HFFc6 (cell line): ENCODE measurements at regions not wholly inside any gene's neighbourhood (a gene's known extent, or its start where the extent isn't known, plus 50 kb on each side); places are given as distances from the start of the nearest gene placed in this dataset.

Source experiments
- DNase-seq: peaks from one replicate; pipeline ENCODE4 v3.0.0-alpha.2; 2018
- H3K27ac Mint-ChIP-seq: 2 replicates; pipeline ENCODE4 v1.8.0; 2020; ENCODE audit warnings: mild to moderate bottlenecking, mixed read lengths
- H3K27me3 Mint-ChIP-seq: 2 replicates; pipeline ENCODE4 v1.8.0; 2021; ENCODE audit warnings: mild to moderate bottlenecking, moderate library complexity, mixed read lengths; ENCODE audit not compliant: insufficient read depth
- H3K36me3 Mint-ChIP-seq: 2 replicates; pipeline ENCODE4 v1.8.0; 2021; ENCODE audit warnings: low read depth, mixed read lengths
- H3K4me1 Mint-ChIP-seq: 2 replicates; pipeline ENCODE4 v1.8.0; 2020; ENCODE audit warnings: low read depth, mixed read lengths
- H3K4me3 Mint-ChIP-seq: 2 replicates; pipeline ENCODE4 v1.8.0; 2020; ENCODE audit warnings: mild to moderate bottlenecking, moderate library complexity, mixed read lengths
- H3K9me3 Mint-ChIP-seq: 2 replicates; pipeline ENCODE4 v1.8.0; 2020; ENCODE audit warnings: mild to moderate bottlenecking, mixed read lengths
- CTCF ChIP-seq: fragments of 200-600 bp; sonication (generic); IDR thresholded peaks from 2 replicates; pipeline ENCODE4 v1.5.0; 2021; ENCODE audit warnings: antibody characterized with exemption, mild to moderate bottlenecking

GRCh38 chr13:48782429-48782840 is 128.7 kb downstream of the CYSLTR2 start:
- Mint-ChIP-seq H3K4me3 (no peak overlapping the region), H3K4me1 (peaks cover 29% of the 10 kb centered on the region), H3K27ac (no peak overlapping the region), H3K9me3 (peaks cover 31% of the 10 kb centered on the region), H3K27me3 (peaks cover 13% of the 10 kb centered on the region), H3K36me3 (peaks cover 13% of the 10 kb centered on the region)
- TF ChIP-seq CTCF = no peak
- DNase-seq = no peak

GRCh38 chr13:48783181-48783630 is 129.5 kb downstream of the CYSLTR2 start:
- Mint-ChIP-seq H3K36me3 (peaks cover 13% of the 10 kb centered on the region), H3K4me1 (peaks cover 29% of the 10 kb centered on the region), H3K4me3 (peak overlapping the region; percentile 74), H3K27ac (peak overlapping the region; percentile 85), H3K9me3 (peaks cover 31% of the 10 kb centered on the region), H3K27me3 (peaks cover 13% of the 10 kb centered on the region)
- TF ChIP-seq CTCF = peak; percentile 32; the same call in 1 of the 2 replicates
- peak; percentile 97 for DNase-seq

GRCh38 chr13:48783695-48784230 is 130.0 kb downstream of the CYSLTR2 start:
- no peak for DNase-seq
- H3K4me3 Mint-ChIP-seq = peak overlapping the region; percentile 74; the same call in 1 of the 2 replicates
- TF ChIP-seq CTCF = 0 out of 2 replicates have a peak, but pooled peaks have one; percentile 8
- H3K9me3 Mint-ChIP-seq = peaks cover 31% of the 10 kb centered on the region
- peaks cover 29% of the 10 kb centered on the region for H3K4me1 Mint-ChIP-seq
- peaks cover 19% of the 10 kb centered on the region for H3K27me3 Mint-ChIP-seq
- H3K36me3 Mint-ChIP-seq = peaks cover 13% of the 10 kb centered on the region
- H3K27ac Mint-ChIP-seq = peak overlapping the region; percentile 85

- peaks cover 11% of the 10 kb centered on the region for H3K27me3 Mint-ChIP-seq
- H3K36me3 Mint-ChIP-seq = peaks cover 8% of the 10 kb centered on the region
- no peak overlapping the region for H3K27ac Mint-ChIP-seq
- H3K9me3 Mint-ChIP-seq = peaks cover 22% of the 10 kb centered on the region
- H3K4me3 Mint-ChIP-seq = no peak overlapping the region
- peaks cover 29% of the 10 kb centered on the region for H3K4me1 Mint-ChIP-seq
- DNase-seq = no peak
- no peak for TF ChIP-seq CTCF
Measured at GRCh38 chr13:48784916-48785548, 131.3 kb downstream of the CYSLTR2 start.

- Mint-ChIP-seq H3K4me3 (no peak overlapping the region), H3K27me3 (peaks cover 11% of the 10 kb centered on the region), H3K9me3 (no peaks in the 10 kb centered on the region), H3K36me3 (no peaks in the 10 kb centered on the region), H3K27ac (no peak overlapping the region), H3K4me1 (peaks cover 28% of the 10 kb centered on the region)
- DNase-seq = no peak
- TF ChIP-seq CTCF = no peak
Measured at GRCh38 chr13:48790199-48790598, 136.5 kb downstream of the CYSLTR2 start.
